ENCODE measurements at regions not wholly inside any gene's neighbourhood (a gene's known extent, or its start where the extent isn't known, plus 50 kb on each side); places are given as distances from the start of the nearest gene placed in this dataset.

DNA sequence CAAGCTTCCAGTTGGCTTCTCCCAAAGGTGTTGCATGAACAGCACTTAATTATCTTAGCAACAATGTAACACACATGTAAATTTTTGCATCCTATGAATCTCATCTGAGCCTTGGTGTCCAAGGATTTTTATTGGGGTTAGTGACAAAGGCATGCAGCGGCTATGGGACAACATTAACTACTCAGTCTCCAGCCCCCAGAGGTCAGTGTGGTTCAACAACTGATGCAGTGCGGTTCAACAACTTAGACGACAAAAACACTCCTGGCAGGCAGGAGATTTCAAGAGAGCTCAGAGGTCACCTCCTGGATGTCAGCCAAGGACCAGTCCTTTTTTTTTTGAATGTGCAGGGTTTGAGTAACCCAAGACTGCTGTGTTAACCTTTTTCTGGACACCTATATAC, 77.5 kb upstream of the HMCN1 start:
- Histone ChIP-seq H3K36me3 (ENCODE audit: insufficient read depth, low read length) (no peaks in the 10 kb centered on the region), H3K27ac (ENCODE audit: low read depth, low read length, poor library complexity, severe bottlenecking) (no peak overlapping the region)
- no peak for TF ChIP-seq EZH2 (IDR thresholded peaks at IDR 0.05; ENCODE audit: borderline replicate concordance, low read length)
- TF ChIP-seq, protein P1, sequence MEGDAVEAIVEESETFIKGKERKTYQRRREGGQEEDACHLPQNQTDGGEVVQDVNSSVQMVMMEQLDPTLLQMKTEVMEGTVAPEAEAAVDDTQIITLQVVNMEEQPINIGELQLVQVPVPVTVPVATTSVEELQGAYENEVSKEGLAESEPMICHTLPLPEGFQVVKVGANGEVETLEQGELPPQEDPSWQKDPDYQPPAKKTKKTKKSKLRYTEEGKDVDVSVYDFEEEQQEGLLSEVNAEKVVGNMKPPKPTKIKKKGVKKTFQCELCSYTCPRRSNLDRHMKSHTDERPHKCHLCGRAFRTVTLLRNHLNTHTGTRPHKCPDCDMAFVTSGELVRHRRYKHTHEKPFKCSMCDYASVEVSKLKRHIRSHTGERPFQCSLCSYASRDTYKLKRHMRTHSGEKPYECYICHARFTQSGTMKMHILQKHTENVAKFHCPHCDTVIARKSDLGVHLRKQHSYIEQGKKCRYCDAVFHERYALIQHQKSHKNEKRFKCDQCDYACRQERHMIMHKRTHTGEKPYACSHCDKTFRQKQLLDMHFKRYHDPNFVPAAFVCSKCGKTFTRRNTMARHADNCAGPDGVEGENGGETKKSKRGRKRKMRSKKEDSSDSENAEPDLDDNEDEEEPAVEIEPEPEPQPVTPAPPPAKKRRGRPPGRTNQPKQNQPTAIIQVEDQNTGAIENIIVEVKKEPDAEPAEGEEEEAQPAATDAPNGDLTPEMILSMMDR (IDR thresholded peaks at IDR 0.05; ENCODE audit: low read length): no peak

DNA sequence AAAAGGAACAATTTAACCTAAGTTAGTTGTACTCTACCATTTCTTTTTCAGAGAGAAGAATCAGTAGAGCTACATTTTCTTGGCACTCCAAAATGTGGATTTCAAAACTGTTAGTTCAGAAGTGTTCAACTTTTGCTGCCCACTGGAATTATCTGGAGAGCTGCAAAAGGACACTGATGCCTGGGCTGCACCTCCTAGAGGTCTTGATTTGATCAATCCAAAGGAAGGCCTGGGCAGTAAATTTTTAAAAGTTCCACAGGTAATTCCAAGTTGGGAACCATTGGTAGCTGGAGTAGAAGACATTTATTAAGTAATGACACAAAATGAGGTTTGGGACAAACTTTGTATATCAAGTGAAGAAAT, 79.3 kb upstream of the HMCN1 start:
- Histone ChIP-seq H3K36me3 (ENCODE audit: insufficient read depth, low read length) (no peaks in the 10 kb centered on the region), H4K20me1 (ENCODE audit: insufficient read depth, low read length) (no peaks in the 10 kb centered on the region), H3K4me1 (ENCODE audit: insufficient read depth, low read length, severe bottlenecking) (no peaks in the 10 kb centered on the region), H2AFZ (ENCODE audit: low read length) (no peak overlapping the region), H3K4me2 (ENCODE audit: low read length) (no peak overlapping the region), H3K9ac (ENCODE audit: low read length) (no peak overlapping the region), H3K79me2 (ENCODE audit: insufficient read depth, low read length) (no peaks in the 10 kb centered on the region), H3K9me3 (ENCODE audit: low read length) (no peaks in the 10 kb centered on the region), H3K27ac (ENCODE audit: low read depth, low read length, poor library complexity, severe bottlenecking) (no peak overlapping the region), H3K4me3 (ENCODE audit: low read depth, low read length, poor library complexity, severe bottlenecking) (no peak overlapping the region), H3K9me2 (ENCODE audit: low read depth, low read length) (no peaks in the 10 kb centered on the region), H3F3A (ENCODE audit: insufficient read depth, low read length) (no peaks in the 10 kb centered on the region), H3K27me3 (ENCODE audit: insufficient read depth, low read length) (no peaks in the 10 kb centered on the region)
- TF ChIP-seq EZH2 (IDR thresholded peaks at IDR 0.05; ENCODE audit: borderline replicate concordance, low read length): no peak
- TF ChIP-seq, protein P1 (IDR thresholded peaks at IDR 0.05; ENCODE audit: low read length): no peak

More for the DNA sequence above, 77.5 kb upstream of the HMCN1 start:
- Histone ChIP-seq H3K79me2 (ENCODE audit: insufficient read depth, low read length) (no peaks in the 10 kb centered on the region), H3K4me1 (ENCODE audit: insufficient read depth, low read length, severe bottlenecking) (no peaks in the 10 kb centered on the region), H4K20me1 (ENCODE audit: insufficient read depth, low read length) (no peaks in the 10 kb centered on the region), H3K27me3 (ENCODE audit: insufficient read depth, low read length) (no peaks in the 10 kb centered on the region), H2AFZ (ENCODE audit: low read length) (no peak overlapping the region), H3K9ac (ENCODE audit: low read length) (no peak overlapping the region), H3K4me2 (ENCODE audit: low read length) (no peak overlapping the region), H3K9me3 (ENCODE audit: low read length) (no peaks in the 10 kb centered on the region), H3F3A (ENCODE audit: insufficient read depth, low read length) (no peaks in the 10 kb centered on the region), H3K9me2 (ENCODE audit: low read depth, low read length) (no peaks in the 10 kb centered on the region), H3K4me3 (ENCODE audit: low read depth, low read length, poor library complexity, severe bottlenecking) (no peak overlapping the region)

DNA sequence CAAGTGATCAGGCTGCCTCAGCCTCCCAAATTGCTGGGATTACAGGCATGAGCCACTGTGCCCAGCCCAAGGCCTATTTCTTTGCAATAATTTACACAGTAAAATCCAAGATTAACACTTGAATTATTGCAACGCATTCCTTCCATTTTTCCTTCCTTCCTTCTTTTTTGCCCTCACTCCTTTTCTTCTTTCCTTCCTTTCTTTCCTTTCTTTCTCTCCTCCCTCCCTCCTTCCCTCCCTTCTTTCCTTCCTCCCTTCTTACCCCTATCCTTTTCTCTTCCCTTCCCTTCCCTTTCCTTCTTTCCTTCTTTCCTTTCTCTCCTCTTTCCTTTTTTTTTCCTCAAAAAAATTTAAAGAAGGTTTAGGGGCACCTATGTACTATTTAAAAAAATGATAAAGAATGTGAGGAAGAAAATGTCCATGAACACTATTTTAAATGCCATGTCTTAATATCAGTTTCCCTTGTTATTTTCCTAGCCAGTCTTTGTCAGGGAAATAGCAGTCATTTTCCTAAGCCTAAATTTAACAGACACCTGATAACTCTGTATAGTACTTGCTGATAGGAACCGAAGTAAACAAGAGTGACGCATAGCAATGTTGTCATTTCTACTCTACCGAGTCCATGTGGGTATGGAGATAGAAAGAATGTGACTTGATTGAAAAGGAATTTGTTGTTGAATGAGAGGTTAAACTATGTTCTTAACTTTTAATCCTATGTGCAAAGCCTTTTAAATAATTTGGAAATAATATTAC, 79.8 kb upstream of the HMCN1 start:
- Histone ChIP-seq H3K27ac (ENCODE audit: low read depth, low read length, poor library complexity, severe bottlenecking) (no peak overlapping the region), H3K9ac (ENCODE audit: low read length) (no peak overlapping the region), H3K9me3 (ENCODE audit: low read length) (no peaks in the 10 kb centered on the region), H3K4me1 (ENCODE audit: insufficient read depth, low read length, severe bottlenecking) (no peaks in the 10 kb centered on the region), H3K9me2 (ENCODE audit: low read depth, low read length) (no peaks in the 10 kb centered on the region), H4K20me1 (ENCODE audit: insufficient read depth, low read length) (no peaks in the 10 kb centered on the region), H3K79me2 (ENCODE audit: insufficient read depth, low read length) (no peaks in the 10 kb centered on the region), H3F3A (ENCODE audit: insufficient read depth, low read length) (no peaks in the 10 kb centered on the region), H3K36me3 (ENCODE audit: insufficient read depth, low read length) (no peaks in the 10 kb centered on the region), H3K27me3 (ENCODE audit: insufficient read depth, low read length) (no peaks in the 10 kb centered on the region), H2AFZ (ENCODE audit: low read length) (no peak overlapping the region), H3K4me2 (ENCODE audit: low read length) (no peak overlapping the region), H3K4me3 (ENCODE audit: low read depth, low read length, poor library complexity, severe bottlenecking) (no peak overlapping the region)
- no peak for TF ChIP-seq EZH2 (IDR thresholded peaks at IDR 0.05; ENCODE audit: borderline replicate concordance, low read length)
- TF ChIP-seq, protein P1 (IDR thresholded peaks at IDR 0.05; ENCODE audit: low read length): no peak
